Loucy (cell line): ENCODE measurements at regions not wholly inside any gene's neighbourhood (a gene's known extent, or its start where the extent isn't known, plus 50 kb on each side); places are given as distances from the start of the nearest gene placed in this dataset.

Source experiments
- H2AFZ ChIP-seq: fragments of 200-600 bp; sonication (generic); 2 replicates; pipeline ENCODE4 v1.6.0; 2016; ENCODE audit warnings: antibody characterized with exemption, mild to moderate bottlenecking, low read length, moderate library complexity
- H3F3A ChIP-seq: fragments of 200-600 bp; 2 replicates; pipeline ENCODE4 v1.6.0; 2016; ENCODE audit warnings: antibody characterized with exemption, low read depth, mild to moderate bottlenecking
- H3K27me3 ChIP-seq: fragments of 200-600 bp; sonication (generic); 2 replicates; pipeline ENCODE4 v1.6.1; 2014; ENCODE audit warnings: low read length, mild to moderate bottlenecking; ENCODE audit not compliant: insufficient read depth, poor library complexity, severe bottlenecking
- H3K36me3 ChIP-seq: fragments of 200-600 bp; sonication (generic); 2 replicates; pipeline ENCODE4 v1.6.1; 2016; ENCODE audit warnings: low read length; ENCODE audit not compliant: insufficient read depth
- H3K4me1 ChIP-seq: fragments of 200-600 bp; sonication (generic); 2 replicates; pipeline ENCODE4 v1.5.1; 2014; ENCODE audit warnings: low read length, mild to moderate bottlenecking; ENCODE audit not compliant: insufficient read depth, poor library complexity, severe bottlenecking
- H3K4me2 ChIP-seq: fragments of 200-600 bp; sonication (generic); 2 replicates; pipeline ENCODE4 v1.6.0; 2014; ENCODE audit warnings: antibody characterized with exemption, low read length, low read depth, mild to moderate bottlenecking; ENCODE audit not compliant: poor library complexity, severe bottlenecking
- H3K4me3 ChIP-seq: fragments of 200-600 bp; sonication (generic); 2 replicates; pipeline ENCODE4 v1.5.1; 2014; ENCODE audit warnings: low read length, mild to moderate bottlenecking, mixed read lengths; ENCODE audit not compliant: poor library complexity, severe bottlenecking
- H3K79me2 ChIP-seq: fragments of 200-600 bp; sonication (generic); 2 replicates; pipeline ENCODE4 v1.6.1; 2014; ENCODE audit warnings: low read length; ENCODE audit not compliant: insufficient read depth
- H3K9ac ChIP-seq: fragments of 200-600 bp; sonication (generic); 2 replicates; pipeline ENCODE4 v1.6.0; 2014; ENCODE audit warnings: mild to moderate bottlenecking, low read depth, low read length, moderate library complexity; ENCODE audit not compliant: poor library complexity, severe bottlenecking
- H3K9me2 ChIP-seq: fragments of 200-600 bp; sonication (generic); replicated peaks from 2 replicates; pipeline ENCODE4 v1.6.1; 2016; ENCODE audit warnings: low read depth, low read length, mixed read lengths
- H3K9me3 ChIP-seq: fragments of 200-600 bp; sonication (generic); 2 replicates; pipeline ENCODE4 v1.6.1; 2014; ENCODE audit warnings: mild to moderate bottlenecking, antibody characterized with exemption, low read length, low read depth; ENCODE audit not compliant: insufficient read depth
- H4K20me1 ChIP-seq: fragments of 200-600 bp; sonication (generic); 2 replicates; pipeline ENCODE4 v1.6.0; 2014; ENCODE audit warnings: antibody characterized with exemption, low read length, mild to moderate bottlenecking; ENCODE audit not compliant: insufficient read depth, poor library complexity, severe bottlenecking
- CTCF ChIP-seq: fragments of 200-600 bp; sonication (generic); conservative IDR thresholded peaks from 2 replicates; pipeline ENCODE4 v1.5.1; 2014; ENCODE audit warnings: mild to moderate bottlenecking, antibody characterized with exemption, low read length
- EZH2phosphoT487 ChIP-seq: fragments of 200-600 bp; IDR thresholded peaks from 2 replicates; pipeline ENCODE4 v1.6.1; 2018; ENCODE audit warnings: antibody characterized with exemption, mild to moderate bottlenecking, moderate library complexity, borderline replicate concordance

DNA sequence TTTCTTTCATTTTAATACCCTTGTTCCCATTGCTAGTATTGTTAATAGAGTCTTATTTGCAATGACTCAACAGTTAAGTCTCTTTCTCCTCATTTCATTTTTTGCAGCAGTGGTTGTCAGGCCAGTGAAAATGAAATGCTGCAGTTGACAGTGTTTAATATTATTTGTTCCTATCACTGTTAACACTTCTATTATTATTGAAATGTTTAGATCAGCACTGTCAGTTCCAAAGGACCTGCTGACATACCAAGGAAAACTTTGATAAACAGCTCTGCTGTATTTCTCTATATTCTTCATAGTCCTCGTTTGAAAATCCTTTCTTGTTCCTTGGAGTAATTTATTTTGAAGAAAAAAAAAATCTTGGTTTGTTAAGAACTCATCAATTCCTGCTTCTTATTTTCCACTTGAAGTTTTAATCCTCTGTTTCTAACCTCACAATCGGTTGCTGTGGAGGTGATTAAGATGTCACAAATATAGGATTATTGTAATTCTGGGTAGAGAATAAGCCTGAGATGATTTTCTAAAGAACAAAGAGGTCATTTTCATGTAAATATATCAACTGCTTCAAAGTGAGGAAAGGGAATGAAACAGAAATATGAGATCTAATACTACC, 1065.9 kb upstream of the CITED2 start:
- no peak overlapping the region for H3K4me2 ChIP-seq
- no peak overlapping the region for H2AFZ ChIP-seq
- no peaks in the 10 kb centered on the region for H3K79me2 ChIP-seq
- no peaks in the 10 kb centered on the region for H3F3A ChIP-seq
- H3K9me3 ChIP-seq: no peaks in the 10 kb centered on the region
- no peaks in the 10 kb centered on the region for H3K4me1 ChIP-seq
- TF ChIP-seq EZH2phosphoT487 (no peak), CTCF (no peak)
- no peak overlapping the region for H3K9ac ChIP-seq
- H3K36me3 ChIP-seq: no peaks in the 10 kb centered on the region
- no peaks in the 10 kb centered on the region for H3K27me3 ChIP-seq
- H3K4me3 ChIP-seq: no peak overlapping the region
- 0 out of 2 replicates have a peak, but pooled peaks cover 3% of the 10 kb centered on the region for H3K9me2 ChIP-seq
- H4K20me1 ChIP-seq: no peaks in the 10 kb centered on the region

GRCh38 chr6:140438346-140438735, 1063.9 kb upstream of the CITED2 start:
- no peaks in the 10 kb centered on the region for H3F3A ChIP-seq
- no peaks in the 10 kb centered on the region for H3K79me2 ChIP-seq
- H3K9ac ChIP-seq: no peak overlapping the region
- no peak overlapping the region for H3K4me3 ChIP-seq
- H3K9me3 ChIP-seq: no peaks in the 10 kb centered on the region
- H3K36me3 ChIP-seq: no peaks in the 10 kb centered on the region
- no peaks in the 10 kb centered on the region for H3K4me1 ChIP-seq
- H4K20me1 ChIP-seq: no peaks in the 10 kb centered on the region
- H3K27me3 ChIP-seq: no peaks in the 10 kb centered on the region
- no peak overlapping the region for H3K4me2 ChIP-seq
- no peak overlapping the region for H2AFZ ChIP-seq
- H3K9me2 ChIP-seq: 0 out of 2 replicates have a peak, but pooled peaks cover 3% of the 10 kb centered on the region
- TF ChIP-seq EZH2phosphoT487 (no peak), CTCF (no peak)

- Histone ChIP-seq H3K27me3 (no peaks in the 10 kb centered on the region), H3K9ac (no peak overlapping the region), H3K4me1 (no peaks in the 10 kb centered on the region), H2AFZ (no peak overlapping the region), H3K36me3 (no peaks in the 10 kb centered on the region), H3K79me2 (no peaks in the 10 kb centered on the region), H4K20me1 (no peaks in the 10 kb centered on the region), H3K4me3 (no peak overlapping the region), H3K9me2 (0 out of 2 replicates have a peak, but pooled peaks cover 3% of the 10 kb centered on the region), H3K9me3 (no peaks in the 10 kb centered on the region), H3K4me2 (no peak overlapping the region), H3F3A (no peaks in the 10 kb centered on the region)
- TF ChIP-seq EZH2phosphoT487 (no peak), CTCF (no peak)
Measured at GRCh38 chr6:140437619-140438345, 1063.3 kb upstream of the CITED2 start.
